Left cardiac atrium (tissue), 4 donors: ENCODE measurements at regions not wholly inside any gene's neighbourhood (a gene's known extent, or its start where the extent isn't known, plus 50 kb on each side); places are given as distances from the start of the nearest gene placed in this dataset.
A peak's percentile ranks its signal among the peaks of the same experiment; 100 is the strongest.
"Not testable (repeated sequence)": the region's sequence is repeated elsewhere in the genome, so short reads cannot be mapped to it uniquely, and the experiment has no call there.

Experiments used
- ATAC-seq, 2 donors: fragments of 200-7000 bp; cut with Tn5 transposase; one replicate each; pipeline ENCODE4 v1.9.1; 2020; ENCODE audit warnings: mild to moderate bottlenecking in 2 of 2, moderate library complexity in 2 of 2
- DNase-seq: peaks from one replicate; pipeline ENCODE4 v3.0.0-alpha.2; 2020
- intact Hi-C, 2 donors: fragments of 100-400 bp; cut with DNase I; formaldehyde crosslinking; loops; one replicate each; pipeline versions ENCODE4 v1.14.1 to v1.15.1; 2022 to 2023
- donor health status: DM: no; HTN: yes; CAD: no.
- donor health status: DM: no; HTN: yes; CAD: no; lungs with severe emphysema.
- donor health status: DM: yes; HTN: yes; CAD: no.
- donor health status: Dilated cardiomyopathy.

- ATAC-seq (no peak), DNase-seq (no peak)
- intact Hi-C loops = no loop called here
These were observed 59.2 kb downstream of the EMX2 start for GRCh38 chr10:117601716-117602115.

GRCh38 chr10:117603081-117603480 lies 60.5 kb downstream of the EMX2 start:
- no peak for DNase-seq
- ATAC-seq = no peak
- intact Hi-C loops = no loop called here

GRCh38 chr10:117603726-117604125 lies 61.2 kb downstream of the EMX2 start:
- intact Hi-C loops = no loop called here
- no peak for ATAC-seq
- no peak for DNase-seq

- ATAC-seq (peak; percentile 84 to 93), DNase-seq (peak; percentile 39)
- intact Hi-C loops = no loop called here
These were observed 66.7 kb downstream of the EMX2 start for GRCh38 chr10:117609095-117609795.

GRCh38 chr10:117609796-117610170 lies 67.2 kb downstream of the EMX2 start:
- intact Hi-C loops = no loop called here
- ATAC-seq (no peak), DNase-seq (no peak)

GRCh38 chr10:117610321-117610720 lies 67.8 kb downstream of the EMX2 start:
- DNase-seq (no peak), ATAC-seq (no peak)

GRCh38 chr10:117612113-117612512 lies 69.6 kb downstream of the EMX2 start:
- no peak for ATAC-seq
- no peak for DNase-seq

More at GRCh38 chr10:117610321-117610720, 67.8 kb downstream of the EMX2 start:
- intact Hi-C loops = no loop called here

GRCh38 chr10:117615649-117616048 lies 73.1 kb downstream of the EMX2 start:
- intact Hi-C loops = no loop called here
- no peak for ATAC-seq
- no peak for DNase-seq

More at GRCh38 chr10:117612113-117612512, 69.6 kb downstream of the EMX2 start:
- intact Hi-C loops = no loop called here

- DNase-seq (no peak), ATAC-seq (no peak)
- intact Hi-C loops = no loop called here
These were observed 73.6 kb downstream of the EMX2 start for GRCh38 chr10:117616179-117616578.

- no peak for DNase-seq
- intact Hi-C loops = no loop called here
- no peak for ATAC-seq
These were observed 74.5 kb downstream of the EMX2 start for GRCh38 chr10:117617086-117617485.

- DNase-seq (no peak), ATAC-seq (no peak)
- intact Hi-C loops = no loop called here
These were observed 75.1 kb downstream of the EMX2 start for GRCh38 chr10:117617659-117618058.

- DNase-seq (no peak), ATAC-seq (no peak)
- intact Hi-C loops = no loop called here
These were observed 76.7 kb downstream of the EMX2 start for GRCh38 chr10:117619223-117619622.

- ATAC-seq = no peak
- DNase-seq = no peak
- intact Hi-C loops = no loop called here
These were observed 77.3 kb downstream of the EMX2 start for GRCh38 chr10:117619707-117620405.

GRCh38 chr10:117621196-117621595 lies 78.7 kb downstream of the EMX2 start:
- no peak for DNase-seq
- ATAC-seq = no peak
- intact Hi-C loops = no loop called here

GRCh38 chr10:117621795-117622420 lies 79.4 kb downstream of the EMX2 start:
- intact Hi-C loops = no loop called here
- no peak for ATAC-seq
- no peak for DNase-seq

- ATAC-seq (no peak), DNase-seq (no peak)
- intact Hi-C loops = no loop called here
These were observed 80.1 kb downstream of the EMX2 start for GRCh38 chr10:117622471-117623184.

- ATAC-seq (no peak), DNase-seq (no peak)
- intact Hi-C loops = no loop called here
These were observed 83.7 kb downstream of the EMX2 start for GRCh38 chr10:117626228-117626627.

- DNase-seq (no peak), ATAC-seq (no peak)
- intact Hi-C loops = no loop called here
These were observed 85.0 kb downstream of the EMX2 start for GRCh38 chr10:117627561-117627960.

- DNase-seq, ATAC-seq, intact Hi-C loops: not testable (repeated sequence)
These were observed 87.2 kb downstream of the EMX2 start for GRCh38 chr10:117629717-117630116.
